Ishikawa (cell line): ENCODE measurements at regions not wholly inside any gene's neighbourhood (a gene's known extent, or its start where the extent isn't known, plus 50 kb on each side); places are given as distances from the start of the nearest gene placed in this dataset.

ENCODE experiments used
- CEBPB ChIP-seq: IDR thresholded peaks from 2 replicates; pipeline ENCODE4 v1.6.1; 2012
- CREB1 ChIP-seq: IDR thresholded peaks from 2 replicates; pipeline ENCODE4 v1.6.1; 2012; ENCODE audit warnings: low read depth
- EGR1 ChIP-seq: IDR thresholded peaks from 2 replicates; pipeline ENCODE4 v1.6.1; 2012
- EP300 ChIP-seq: IDR thresholded peaks from 2 replicates; pipeline ENCODE4 v1.6.1; 2012; ENCODE audit warnings: borderline replicate concordance
- FOXM1 ChIP-seq: IDR thresholded peaks from 2 replicates; pipeline ENCODE4 v1.6.1; 2012; ENCODE audit warnings: low read depth, borderline replicate concordance
- NFIC ChIP-seq: IDR thresholded peaks from 2 replicates; pipeline ENCODE4 v1.6.1; 2012
- RAD21 ChIP-seq: IDR thresholded peaks from 2 replicates; pipeline ENCODE4 v1.6.1; 2012; ENCODE audit warnings: low read depth
- TAF1 ChIP-seq: IDR thresholded peaks from 2 replicates; pipeline ENCODE4 v1.6.1; 2012; ENCODE audit warnings: low read depth, mild to moderate bottlenecking
- TCF12 ChIP-seq: IDR thresholded peaks from 2 replicates; pipeline ENCODE4 v1.6.1; 2012; ENCODE audit warnings: low read depth
- TEAD4 ChIP-seq: IDR thresholded peaks from 2 replicates; pipeline ENCODE4 v1.6.1; 2012
- YY1 ChIP-seq: IDR thresholded peaks from 2 replicates; pipeline ENCODE4 v1.6.1; 2012; ENCODE audit warnings: low read depth
- ZBTB7A ChIP-seq: IDR thresholded peaks from 2 replicates; pipeline ENCODE4 v1.6.1; 2012; ENCODE audit warnings: low read depth
- TF ChIP-seq, protein P1 (sequence below): IDR thresholded peaks from 2 replicates; pipeline ENCODE4 v1.6.1; 2012
- TF ChIP-seq, protein P2 (sequence below): IDR thresholded peaks from 2 replicates; pipeline ENCODE4 v1.6.1; 2012
- TF ChIP-seq, protein P3 (sequence below): IDR thresholded peaks from 2 replicates; pipeline ENCODE4 v1.6.1; 2012; ENCODE audit warnings: low read depth, mild to moderate bottlenecking

DNA sequence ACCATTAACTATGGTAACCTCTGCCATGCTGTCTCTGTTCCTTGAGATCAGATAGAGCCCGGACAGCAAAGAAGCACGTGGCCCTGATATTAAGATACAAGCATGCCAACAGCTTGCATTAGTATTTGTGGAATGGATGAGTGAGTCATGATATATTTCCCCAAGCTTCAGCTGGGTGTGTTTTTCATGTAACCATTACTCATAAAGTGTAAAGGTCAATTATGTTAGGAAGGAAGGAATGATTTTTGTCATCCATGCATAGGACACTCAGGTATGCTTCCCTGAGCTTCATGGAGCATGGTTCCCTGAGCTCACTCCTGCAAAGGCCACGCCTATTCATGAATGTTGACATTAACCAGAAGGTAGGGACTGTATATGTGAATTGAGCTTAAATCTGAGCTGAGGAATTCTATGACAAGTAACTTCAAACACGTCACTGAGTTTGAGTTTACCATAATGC, 74.6 kb downstream of the ARL4C start:
- TF ChIP-seq, protein P1, sequence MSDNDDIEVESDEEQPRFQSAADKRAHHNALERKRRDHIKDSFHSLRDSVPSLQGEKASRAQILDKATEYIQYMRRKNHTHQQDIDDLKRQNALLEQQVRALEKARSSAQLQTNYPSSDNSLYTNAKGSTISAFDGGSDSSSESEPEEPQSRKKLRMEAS: peak; percentile 82
- TF ChIP-seq ZBTB7A: no peak
- TF ChIP-seq CEBPB: no peak
- TF ChIP-seq, protein P2, sequence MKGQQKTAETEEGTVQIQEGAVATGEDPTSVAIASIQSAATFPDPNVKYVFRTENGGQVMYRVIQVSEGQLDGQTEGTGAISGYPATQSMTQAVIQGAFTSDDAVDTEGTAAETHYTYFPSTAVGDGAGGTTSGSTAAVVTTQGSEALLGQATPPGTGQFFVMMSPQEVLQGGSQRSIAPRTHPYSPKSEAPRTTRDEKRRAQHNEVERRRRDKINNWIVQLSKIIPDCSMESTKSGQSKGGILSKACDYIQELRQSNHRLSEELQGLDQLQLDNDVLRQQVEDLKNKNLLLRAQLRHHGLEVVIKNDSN: peak; percentile 36; the same call in 1 of the 2 replicates
- no peak for TF ChIP-seq EP300
- TF ChIP-seq TEAD4: peak; percentile 56; the same call in 1 of the 2 replicates
- TF ChIP-seq FOXM1: no peak
- no peak for TF ChIP-seq RAD21
- TF ChIP-seq NFIC: no peak
- no peak for TF ChIP-seq YY1
- no peak for TF ChIP-seq CREB1
- no peak for TF ChIP-seq TCF12
- TF ChIP-seq TAF1: no peak
- TF ChIP-seq, protein P3, sequence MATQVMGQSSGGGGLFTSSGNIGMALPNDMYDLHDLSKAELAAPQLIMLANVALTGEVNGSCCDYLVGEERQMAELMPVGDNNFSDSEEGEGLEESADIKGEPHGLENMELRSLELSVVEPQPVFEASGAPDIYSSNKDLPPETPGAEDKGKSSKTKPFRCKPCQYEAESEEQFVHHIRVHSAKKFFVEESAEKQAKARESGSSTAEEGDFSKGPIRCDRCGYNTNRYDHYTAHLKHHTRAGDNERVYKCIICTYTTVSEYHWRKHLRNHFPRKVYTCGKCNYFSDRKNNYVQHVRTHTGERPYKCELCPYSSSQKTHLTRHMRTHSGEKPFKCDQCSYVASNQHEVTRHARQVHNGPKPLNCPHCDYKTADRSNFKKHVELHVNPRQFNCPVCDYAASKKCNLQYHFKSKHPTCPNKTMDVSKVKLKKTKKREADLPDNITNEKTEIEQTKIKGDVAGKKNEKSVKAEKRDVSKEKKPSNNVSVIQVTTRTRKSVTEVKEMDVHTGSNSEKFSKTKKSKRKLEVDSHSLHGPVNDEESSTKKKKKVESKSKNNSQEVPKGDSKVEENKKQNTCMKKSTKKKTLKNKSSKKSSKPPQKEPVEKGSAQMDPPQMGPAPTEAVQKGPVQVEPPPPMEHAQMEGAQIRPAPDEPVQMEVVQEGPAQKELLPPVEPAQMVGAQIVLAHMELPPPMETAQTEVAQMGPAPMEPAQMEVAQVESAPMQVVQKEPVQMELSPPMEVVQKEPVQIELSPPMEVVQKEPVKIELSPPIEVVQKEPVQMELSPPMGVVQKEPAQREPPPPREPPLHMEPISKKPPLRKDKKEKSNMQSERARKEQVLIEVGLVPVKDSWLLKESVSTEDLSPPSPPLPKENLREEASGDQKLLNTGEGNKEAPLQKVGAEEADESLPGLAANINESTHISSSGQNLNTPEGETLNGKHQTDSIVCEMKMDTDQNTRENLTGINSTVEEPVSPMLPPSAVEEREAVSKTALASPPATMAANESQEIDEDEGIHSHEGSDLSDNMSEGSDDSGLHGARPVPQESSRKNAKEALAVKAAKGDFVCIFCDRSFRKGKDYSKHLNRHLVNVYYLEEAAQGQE: no peak
- TF ChIP-seq EGR1: no peak

DNA sequence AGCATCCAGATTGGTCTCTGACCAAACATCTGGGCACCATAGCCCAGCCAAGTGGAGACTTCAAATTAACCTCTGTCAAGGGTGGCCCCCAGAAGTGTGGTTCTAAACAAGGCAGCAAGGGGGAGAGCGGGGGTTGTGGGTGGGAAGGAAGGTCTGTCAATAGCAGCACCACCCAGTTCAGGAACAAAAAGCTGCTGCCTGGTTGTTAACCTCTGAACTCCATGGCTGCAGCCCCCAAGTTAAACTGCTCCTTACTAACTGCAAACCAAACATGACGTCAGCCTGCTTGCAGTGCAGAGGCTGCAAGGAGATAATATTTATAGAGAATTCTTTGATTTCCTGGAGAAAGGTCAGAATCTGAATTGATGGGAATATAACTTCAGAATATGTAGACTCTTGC, 76.5 kb downstream of the ARL4C start:
- no peak for TF ChIP-seq RAD21
- TF ChIP-seq TEAD4: no peak
- TF ChIP-seq TCF12: no peak
- no peak for TF ChIP-seq TAF1
- TF ChIP-seq EGR1: no peak
- TF ChIP-seq, protein P2: no peak
- TF ChIP-seq, protein P3: no peak
- no peak for TF ChIP-seq ZBTB7A
- TF ChIP-seq, protein P1: no peak
- no peak for TF ChIP-seq EP300
- TF ChIP-seq YY1: no peak
- no peak for TF ChIP-seq FOXM1
- TF ChIP-seq CREB1: no peak
- no peak for TF ChIP-seq NFIC
- TF ChIP-seq CEBPB: no peak

DNA sequence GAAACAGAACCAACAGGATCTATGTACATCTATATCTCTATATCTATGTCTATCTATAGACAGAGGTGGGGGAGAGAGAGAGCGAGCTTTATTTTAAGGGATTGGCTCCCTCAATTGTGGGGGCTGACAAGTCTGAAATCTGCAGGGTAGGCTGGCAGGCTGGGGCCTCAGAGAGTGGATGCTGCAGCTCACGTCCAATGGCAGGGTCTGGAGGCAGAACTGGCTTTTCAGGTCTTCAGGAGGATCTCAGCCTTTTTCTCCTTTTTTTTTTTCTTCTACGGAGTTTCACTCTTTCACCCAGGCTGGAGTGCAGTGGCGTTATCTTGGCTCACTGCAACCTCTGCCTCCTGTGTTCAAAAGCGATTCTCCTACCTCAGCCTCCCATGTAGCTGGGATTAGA, 77.2 kb downstream of the ARL4C start:
- no peak for TF ChIP-seq NFIC
- TF ChIP-seq RAD21: no peak
- TF ChIP-seq, protein P1: no peak

DNA sequence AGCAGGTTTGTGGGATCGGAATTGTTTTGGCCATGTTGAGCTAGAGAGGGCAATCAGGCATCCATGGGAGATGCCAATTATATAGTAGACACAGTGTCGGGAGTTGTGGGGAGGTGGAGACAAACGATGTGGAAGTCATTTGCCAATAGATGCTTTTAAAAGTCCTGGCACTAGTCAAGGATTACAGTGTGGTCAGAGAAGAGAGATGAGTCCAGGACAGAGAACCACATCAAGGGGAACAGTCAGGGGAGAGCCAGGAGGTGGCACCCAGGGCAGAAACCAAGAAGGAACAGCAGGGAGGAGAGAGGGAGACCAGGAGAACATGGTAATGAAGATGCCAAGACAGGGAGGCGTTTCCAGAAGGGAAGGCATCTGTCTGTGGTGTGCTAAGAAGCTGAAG, 81.2 kb downstream of the ARL4C start:
- TF ChIP-seq CEBPB (no peak), EGR1 (no peak), RAD21 (no peak), NFIC (no peak), TEAD4 (no peak), TCF12 (no peak), EP300 (no peak), YY1 (no peak), FOXM1 (no peak), ZBTB7A (no peak), TAF1 (no peak), CREB1 (no peak)
- TF ChIP-seq, protein P2: no peak
- TF ChIP-seq, protein P3: no peak
- TF ChIP-seq, protein P1: no peak
